ENCODE measurements at regions not wholly inside any gene's neighbourhood (a gene's known extent, or its start where the extent isn't known, plus 50 kb on each side); places are given as distances from the start of the nearest gene placed in this dataset.

GRCh38 chr7:83861-84632 lies 108.3 kb upstream of the FAM20C start:
- H3K4me3 Mint-ChIP-seq, result no peak overlapping the region
- peaks cover 2% of the 10 kb centered on the region for H3K4me1 Mint-ChIP-seq (ENCODE audit: low read depth)
- no peaks in the 10 kb centered on the region for H3K27me3 Mint-ChIP-seq
- no peaks in the 10 kb centered on the region for H3K36me3 Mint-ChIP-seq (ENCODE audit: low read depth)
- H3K9me3 Mint-ChIP-seq, result no peaks in the 10 kb centered on the region
- H3K27ac Mint-ChIP-seq, result no peak overlapping the region

- Mint-ChIP-seq H3K4me1 (ENCODE audit: low read depth) (peaks cover 6% of the 10 kb centered on the region), H3K36me3 (ENCODE audit: low read depth) (no peaks in the 10 kb centered on the region), H3K9me3 (no peaks in the 10 kb centered on the region), H3K4me3 (no peak overlapping the region), H3K27me3 (no peaks in the 10 kb centered on the region), H3K27ac (no peak overlapping the region)
These were observed 107.7 kb upstream of the FAM20C start for GRCh38 chr7:84633-85020.

GRCh38 chr7:85074-85882 lies 107.1 kb upstream of the FAM20C start:
- peaks cover 13% of the 10 kb centered on the region for H3K4me1 Mint-ChIP-seq (ENCODE audit: low read depth)
- no peak overlapping the region for H3K27ac Mint-ChIP-seq
- no peaks in the 10 kb centered on the region for H3K9me3 Mint-ChIP-seq
- H3K27me3 Mint-ChIP-seq, result no peaks in the 10 kb centered on the region
- H3K4me3 Mint-ChIP-seq, result no peak overlapping the region
- H3K36me3 Mint-ChIP-seq (ENCODE audit: low read depth), result no peaks in the 10 kb centered on the region

GRCh38 chr7:85883-86515 lies 106.4 kb upstream of the FAM20C start:
- peaks cover 18% of the 10 kb centered on the region for H3K4me1 Mint-ChIP-seq (ENCODE audit: low read depth)
- H3K27me3 Mint-ChIP-seq, result no peaks in the 10 kb centered on the region
- no peaks in the 10 kb centered on the region for H3K9me3 Mint-ChIP-seq
- H3K27ac Mint-ChIP-seq, result no peak overlapping the region
- H3K36me3 Mint-ChIP-seq (ENCODE audit: low read depth), result no peaks in the 10 kb centered on the region
- H3K4me3 Mint-ChIP-seq, result no peak overlapping the region

GRCh38 chr7:86629-87028 lies 105.7 kb upstream of the FAM20C start:
- Mint-ChIP-seq H3K36me3 (ENCODE audit: low read depth) (no peaks in the 10 kb centered on the region), H3K4me1 (ENCODE audit: low read depth) (peaks cover 18% of the 10 kb centered on the region), H3K27me3 (no peaks in the 10 kb centered on the region), H3K9me3 (no peaks in the 10 kb centered on the region), H3K4me3 (no peak overlapping the region), H3K27ac (no peak overlapping the region)

- peaks cover 18% of the 10 kb centered on the region for H3K4me1 Mint-ChIP-seq (ENCODE audit: low read depth)
These were observed 105.3 kb upstream of the FAM20C start for GRCh38 chr7:87047-87446.

GRCh38 chr7:87671-88070 lies 104.7 kb upstream of the FAM20C start:
- Mint-ChIP-seq H3K27ac (no peak overlapping the region), H3K9me3 (no peaks in the 10 kb centered on the region), H3K36me3 (ENCODE audit: low read depth) (no peaks in the 10 kb centered on the region), H3K27me3 (peaks cover 6% of the 10 kb centered on the region), H3K4me1 (ENCODE audit: low read depth) (peaks cover 18% of the 10 kb centered on the region), H3K4me3 (no peak overlapping the region)

More at GRCh38 chr7:87047-87446, 105.3 kb upstream of the FAM20C start:
- H3K27me3 Mint-ChIP-seq, result no peaks in the 10 kb centered on the region
- H3K36me3 Mint-ChIP-seq (ENCODE audit: low read depth), result no peaks in the 10 kb centered on the region
- H3K9me3 Mint-ChIP-seq, result no peaks in the 10 kb centered on the region
- H3K4me3 Mint-ChIP-seq, result no peak overlapping the region
- no peak overlapping the region for H3K27ac Mint-ChIP-seq

GRCh38 chr7:88095-88926 lies 104.1 kb upstream of the FAM20C start:
- no peak overlapping the region for H3K4me3 Mint-ChIP-seq
- peaks cover 8% of the 10 kb centered on the region for H3K27me3 Mint-ChIP-seq
- no peak overlapping the region for H3K27ac Mint-ChIP-seq
- H3K4me1 Mint-ChIP-seq (ENCODE audit: low read depth), result peaks cover 18% of the 10 kb centered on the region
- H3K36me3 Mint-ChIP-seq (ENCODE audit: low read depth), result no peaks in the 10 kb centered on the region
- H3K9me3 Mint-ChIP-seq, result no peaks in the 10 kb centered on the region

- Mint-ChIP-seq H3K27me3 (peaks cover 9% of the 10 kb centered on the region), H3K36me3 (ENCODE audit: low read depth) (no peaks in the 10 kb centered on the region), H3K4me1 (ENCODE audit: low read depth) (peaks cover 18% of the 10 kb centered on the region), H3K9me3 (no peaks in the 10 kb centered on the region), H3K27ac (no peak overlapping the region), H3K4me3 (no peak overlapping the region)
These were observed 103.5 kb upstream of the FAM20C start for GRCh38 chr7:88927-89231.

GRCh38 chr7:89232-90019 lies 102.9 kb upstream of the FAM20C start:
- Mint-ChIP-seq H3K9me3 (no peaks in the 10 kb centered on the region), H3K4me1 (ENCODE audit: low read depth) (peaks cover 18% of the 10 kb centered on the region), H3K36me3 (ENCODE audit: low read depth) (no peaks in the 10 kb centered on the region), H3K27ac (no peak overlapping the region), H3K27me3 (peaks cover 9% of the 10 kb centered on the region), H3K4me3 (no peak overlapping the region)

GRCh38 chr7:90111-91063 lies 102.0 kb upstream of the FAM20C start:
- peaks cover 18% of the 10 kb centered on the region for H3K4me1 Mint-ChIP-seq (ENCODE audit: low read depth)
- no peaks in the 10 kb centered on the region for H3K36me3 Mint-ChIP-seq (ENCODE audit: low read depth)
- H3K9me3 Mint-ChIP-seq, result no peaks in the 10 kb centered on the region
- peaks cover 12% of the 10 kb centered on the region for H3K27me3 Mint-ChIP-seq
- H3K4me3 Mint-ChIP-seq, result no peak overlapping the region
- H3K27ac Mint-ChIP-seq, result no peak overlapping the region

GRCh38 chr7:91396-92175 lies 100.8 kb upstream of the FAM20C start:
- H3K36me3 Mint-ChIP-seq (ENCODE audit: low read depth), result no peaks in the 10 kb centered on the region
- H3K4me3 Mint-ChIP-seq, result no peak overlapping the region
- no peaks in the 10 kb centered on the region for H3K9me3 Mint-ChIP-seq
- peaks cover 18% of the 10 kb centered on the region for H3K4me1 Mint-ChIP-seq (ENCODE audit: low read depth)
- peaks cover 12% of the 10 kb centered on the region for H3K27me3 Mint-ChIP-seq
- no peak overlapping the region for H3K27ac Mint-ChIP-seq

- no peaks in the 10 kb centered on the region for H3K9me3 Mint-ChIP-seq
- H3K4me1 Mint-ChIP-seq (ENCODE audit: low read depth), result peaks cover 18% of the 10 kb centered on the region
- no peak overlapping the region for H3K27ac Mint-ChIP-seq
- no peak overlapping the region for H3K4me3 Mint-ChIP-seq
- H3K36me3 Mint-ChIP-seq (ENCODE audit: low read depth), result no peaks in the 10 kb centered on the region
- peaks cover 12% of the 10 kb centered on the region for H3K27me3 Mint-ChIP-seq
These were observed 100.1 kb upstream of the FAM20C start for GRCh38 chr7:92231-92674.

Data from stimulated activated naive CD8-positive, alpha-beta T cell treated with anti-CD3 and anti-CD28 coated beads, Interleukin-15, Interleukin-2, amounts not matched to agents 100 ng/mL and 50 ng/mL, for 24 hours (primary cell).